ENCODE measurements at regions not wholly inside any gene's neighbourhood (a gene's known extent, or its start where the extent isn't known, plus 50 kb on each side); places are given as distances from the start of the nearest gene placed in this dataset.

DNA sequence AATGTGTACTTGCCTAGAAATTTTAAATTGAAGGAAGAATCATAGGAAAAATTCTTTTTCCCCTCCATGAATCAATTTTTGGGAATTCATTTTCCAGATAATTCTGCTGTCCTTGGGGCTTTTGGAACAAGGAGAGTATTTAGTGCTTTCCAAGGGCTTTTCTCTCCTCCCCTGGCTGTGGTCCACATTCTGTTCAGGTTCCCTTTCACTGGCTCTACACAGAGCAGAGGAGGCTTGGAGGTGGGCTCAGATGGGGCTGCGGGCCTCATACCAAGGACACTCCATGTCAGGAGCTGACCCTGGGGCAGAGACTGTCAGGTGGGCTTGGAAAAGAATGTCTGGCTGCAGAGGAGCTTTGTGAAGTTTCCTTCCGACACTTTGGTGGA lies 128.1 kb downstream of the GADD45G start:
- DNase-seq (ENCODE audit: low read depth) = no peak
- TF ChIP-seq, protein P1, sequence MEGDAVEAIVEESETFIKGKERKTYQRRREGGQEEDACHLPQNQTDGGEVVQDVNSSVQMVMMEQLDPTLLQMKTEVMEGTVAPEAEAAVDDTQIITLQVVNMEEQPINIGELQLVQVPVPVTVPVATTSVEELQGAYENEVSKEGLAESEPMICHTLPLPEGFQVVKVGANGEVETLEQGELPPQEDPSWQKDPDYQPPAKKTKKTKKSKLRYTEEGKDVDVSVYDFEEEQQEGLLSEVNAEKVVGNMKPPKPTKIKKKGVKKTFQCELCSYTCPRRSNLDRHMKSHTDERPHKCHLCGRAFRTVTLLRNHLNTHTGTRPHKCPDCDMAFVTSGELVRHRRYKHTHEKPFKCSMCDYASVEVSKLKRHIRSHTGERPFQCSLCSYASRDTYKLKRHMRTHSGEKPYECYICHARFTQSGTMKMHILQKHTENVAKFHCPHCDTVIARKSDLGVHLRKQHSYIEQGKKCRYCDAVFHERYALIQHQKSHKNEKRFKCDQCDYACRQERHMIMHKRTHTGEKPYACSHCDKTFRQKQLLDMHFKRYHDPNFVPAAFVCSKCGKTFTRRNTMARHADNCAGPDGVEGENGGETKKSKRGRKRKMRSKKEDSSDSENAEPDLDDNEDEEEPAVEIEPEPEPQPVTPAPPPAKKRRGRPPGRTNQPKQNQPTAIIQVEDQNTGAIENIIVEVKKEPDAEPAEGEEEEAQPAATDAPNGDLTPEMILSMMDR (IDR thresholded peaks at IDR 0.05; ENCODE audit: low read length, missing control alignments) = no peak
- no peak overlapping the region for H3K4me3 ChIP-seq (replicated peaks; ENCODE audit: low read depth, low read length)

DNA sequence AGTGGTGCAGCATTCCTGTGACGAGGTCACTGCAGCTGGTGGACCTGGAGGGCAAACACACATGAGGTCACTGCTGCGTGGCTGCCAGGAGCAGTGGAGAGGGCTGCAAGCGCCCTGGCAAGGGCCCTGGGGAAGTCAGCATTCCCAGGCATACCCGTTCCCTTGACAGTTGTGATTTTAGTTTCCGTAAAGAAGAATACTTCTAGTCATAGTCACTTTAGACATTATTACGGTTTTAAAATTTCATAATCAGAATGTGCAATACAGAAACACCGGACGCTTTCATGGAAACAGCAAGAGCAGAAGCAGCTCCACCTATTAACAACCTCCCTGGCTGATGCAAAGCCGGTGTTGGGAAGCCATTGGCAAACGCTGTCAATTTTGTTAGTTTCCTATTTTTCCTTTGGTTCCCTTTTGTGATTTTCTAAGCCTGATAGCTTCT lies 129.8 kb downstream of the GADD45G start:
- DNase-seq (ENCODE audit: low read depth) = no peak
- TF ChIP-seq, protein P1 (IDR thresholded peaks at IDR 0.05; ENCODE audit: low read length, missing control alignments) = no peak
- no peak overlapping the region for H3K4me3 ChIP-seq (replicated peaks; ENCODE audit: low read depth, low read length)

DNA sequence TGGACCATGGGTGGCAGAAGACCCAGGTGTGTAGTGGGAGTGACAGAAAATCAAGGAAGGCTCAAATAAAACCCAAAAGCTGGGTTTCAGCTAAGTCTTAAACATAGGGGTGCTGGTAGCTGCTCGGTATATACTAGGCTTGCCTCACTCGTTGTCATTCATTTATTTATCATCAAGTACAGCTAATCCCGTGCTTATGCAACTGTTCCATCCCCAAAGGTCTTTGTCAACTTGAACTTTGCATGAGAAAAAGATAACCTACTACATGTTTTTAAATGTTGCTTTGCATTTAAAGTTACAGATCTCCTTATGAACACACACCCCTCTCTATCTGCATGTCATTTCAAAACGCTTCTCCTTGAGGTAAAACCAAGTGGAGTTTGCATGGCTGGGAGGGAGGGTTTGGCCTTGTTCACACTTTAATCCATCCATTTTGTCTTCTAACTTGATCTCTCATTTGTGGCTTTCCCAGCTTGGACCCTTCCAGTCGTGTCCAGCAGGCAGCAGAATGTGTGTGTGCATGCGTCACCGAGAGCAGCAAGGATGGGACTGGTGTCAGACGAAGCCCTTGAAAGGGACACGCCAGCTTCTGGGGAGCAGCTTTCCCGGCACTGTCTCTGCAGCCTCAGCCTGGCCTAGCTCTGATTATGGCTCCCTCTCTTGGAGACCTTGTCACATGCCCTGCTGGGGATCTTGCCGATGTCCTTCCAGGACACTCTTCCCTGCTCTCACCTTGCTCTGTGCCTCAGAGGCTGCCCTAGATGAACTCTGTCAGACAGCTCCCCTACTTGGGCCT lies 133.5 kb downstream of the GADD45G start:
- no peak overlapping the region for H3K4me3 ChIP-seq (replicated peaks; ENCODE audit: low read depth, low read length)
- TF ChIP-seq, protein P1 (IDR thresholded peaks at IDR 0.05; ENCODE audit: low read length, missing control alignments) = no peak
- no peak for DNase-seq (ENCODE audit: low read depth)

DNA sequence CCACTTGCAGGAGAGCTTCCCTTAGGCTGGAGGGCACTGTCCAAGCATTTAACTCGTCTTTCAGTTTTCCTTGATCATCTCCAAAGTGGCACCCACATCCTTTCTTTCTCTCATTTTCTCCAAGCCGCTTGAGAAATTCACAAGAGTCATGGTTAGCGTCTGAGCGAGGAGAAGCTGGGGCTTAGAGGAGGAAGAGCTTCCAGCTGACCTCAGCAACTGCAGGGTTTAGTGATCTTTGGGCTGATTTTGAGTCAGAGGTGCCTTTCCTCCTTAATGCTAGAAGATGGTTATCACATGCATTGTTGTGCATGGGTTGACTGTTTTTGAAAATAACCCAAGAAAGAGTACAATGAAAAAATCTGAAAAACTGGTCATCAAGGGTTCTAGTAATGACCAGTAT lies 134.7 kb downstream of the GADD45G start:
- TF ChIP-seq, protein P1 (IDR thresholded peaks at IDR 0.05; ENCODE audit: low read length, missing control alignments) = no peak
- no peak overlapping the region for H3K4me3 ChIP-seq (replicated peaks; ENCODE audit: low read depth, low read length)
- DNase-seq (ENCODE audit: low read depth) = no peak

DNA sequence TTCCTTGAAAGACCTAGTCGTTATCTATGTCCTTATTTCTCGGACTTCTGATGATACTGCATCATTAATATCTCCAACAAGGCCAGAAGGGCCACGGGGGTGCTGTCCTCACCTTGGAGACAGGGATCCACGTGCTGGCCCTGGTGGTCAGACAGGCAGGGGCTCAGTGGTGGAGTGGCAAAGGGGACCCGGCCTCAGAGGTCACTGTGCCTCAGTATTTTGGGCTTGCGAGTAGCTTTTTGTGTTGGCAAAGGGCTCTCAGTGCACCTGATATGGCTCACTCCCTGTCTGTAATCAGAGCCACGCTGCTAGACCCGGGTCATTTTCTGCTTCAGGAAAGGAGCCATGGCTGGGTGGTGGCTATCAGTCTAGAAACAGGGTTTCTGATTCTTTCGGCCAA lies 135.1 kb downstream of the GADD45G start:
- TF ChIP-seq, protein P1 (IDR thresholded peaks at IDR 0.05; ENCODE audit: low read length, missing control alignments) = no peak
- H3K4me3 ChIP-seq (replicated peaks; ENCODE audit: low read depth, low read length) = no peak overlapping the region
- no peak for DNase-seq (ENCODE audit: low read depth)

DNA sequence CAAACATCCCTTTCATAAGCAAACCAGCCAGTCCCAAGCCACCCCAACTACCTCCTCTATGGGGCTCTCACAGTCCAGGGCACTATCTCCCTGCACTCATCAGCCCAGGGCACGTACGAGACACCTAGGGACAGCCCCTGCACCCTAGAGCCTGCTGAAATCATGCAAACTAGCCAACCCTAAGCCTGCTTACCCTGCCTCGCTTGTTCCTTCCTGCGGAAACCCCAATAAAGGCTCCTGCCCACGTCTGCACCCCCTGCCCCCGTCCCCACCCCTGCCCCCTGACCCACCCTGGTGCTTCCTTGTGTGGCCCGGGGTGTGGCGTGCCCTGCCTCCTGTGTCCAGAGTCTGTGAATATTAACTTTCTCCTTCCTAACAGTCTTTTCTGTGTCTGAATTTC lies 135.9 kb downstream of the GADD45G start:
- no peak overlapping the region for H3K4me3 ChIP-seq (replicated peaks; ENCODE audit: low read depth, low read length)
- no peak for DNase-seq (ENCODE audit: low read depth)
- TF ChIP-seq, protein P1 (IDR thresholded peaks at IDR 0.05; ENCODE audit: low read length, missing control alignments) = no peak

DNA sequence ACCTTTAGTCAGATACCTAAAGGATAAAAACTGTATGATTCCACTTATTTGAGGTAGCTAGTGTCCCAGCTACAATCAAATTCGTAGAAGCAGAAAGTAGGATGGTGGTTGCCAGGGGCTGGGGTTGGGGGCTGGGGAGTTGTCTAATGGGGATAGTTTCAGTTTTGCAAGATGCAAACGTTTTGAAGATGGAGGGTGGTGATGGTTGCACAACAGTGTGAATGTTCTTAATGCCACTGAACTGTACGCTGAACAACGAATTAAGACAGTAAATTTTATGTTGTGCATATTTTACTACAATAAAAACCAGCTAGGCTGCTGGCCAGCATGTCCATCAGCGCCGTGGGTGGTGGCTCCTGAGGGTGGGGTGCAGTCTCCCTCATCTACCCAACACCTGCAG lies 137.8 kb downstream of the GADD45G start:
- H3K4me3 ChIP-seq (replicated peaks; ENCODE audit: low read depth, low read length) = no peak overlapping the region
- DNase-seq (ENCODE audit: low read depth) = no peak
- TF ChIP-seq, protein P1 (IDR thresholded peaks at IDR 0.05; ENCODE audit: low read length, missing control alignments) = no peak
